HG02642 (cell line): ENCODE measurements at regions not wholly inside any gene's neighbourhood (a gene's known extent, or its start where the extent isn't known, plus 50 kb on each side); places are given as distances from the start of the nearest gene placed in this dataset.

Source experiments
- ATAC-seq: cut with Tn5 transposase; IDR thresholded peaks from one replicate; pipeline ENCODE4 v1.9.1; 2021; ENCODE audit warnings: mild to moderate bottlenecking; ENCODE audit not compliant: unreplicated experiment, poor library complexity

DNA sequence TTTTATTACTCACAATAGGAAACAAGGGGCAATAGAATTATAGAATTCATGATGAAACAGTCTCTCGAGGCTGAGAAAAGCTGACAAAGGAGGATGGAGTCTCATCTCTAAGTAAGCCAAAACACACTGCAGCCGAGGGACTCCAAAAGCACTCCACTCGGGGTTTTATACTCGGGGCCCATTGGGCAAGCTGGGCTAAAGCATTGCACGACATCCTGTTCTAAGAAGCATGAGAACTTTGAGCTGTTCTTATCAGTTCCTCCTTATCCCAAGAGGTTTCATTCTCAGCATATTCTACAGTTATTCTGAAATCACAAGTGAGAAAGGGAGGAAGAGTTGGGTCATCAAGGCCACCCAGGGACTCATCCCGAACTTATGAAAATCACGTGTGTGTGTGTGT is 1475.5 kb downstream of the PCDH18 start:
- ATAC-seq = no peak

DNA sequence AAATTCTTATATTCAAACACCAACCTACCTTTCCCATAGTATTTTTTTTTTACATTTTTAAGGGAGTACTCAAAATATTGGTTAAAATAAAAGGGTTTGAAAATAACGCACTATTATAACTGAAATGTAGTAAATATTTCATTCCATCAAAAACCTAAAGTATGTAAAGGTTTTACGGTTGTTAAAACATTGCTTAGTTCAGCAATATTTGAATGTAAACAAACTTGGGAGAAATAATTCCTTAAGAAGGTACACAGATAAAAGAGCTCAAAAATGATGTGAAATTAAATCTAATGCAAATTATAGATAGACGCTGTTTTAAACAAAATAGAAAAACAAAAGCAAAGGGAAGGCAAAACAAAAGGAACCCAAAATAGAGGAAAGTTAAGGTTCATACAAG is 1476.9 kb downstream of the PCDH18 start:
- ATAC-seq = no peak

DNA sequence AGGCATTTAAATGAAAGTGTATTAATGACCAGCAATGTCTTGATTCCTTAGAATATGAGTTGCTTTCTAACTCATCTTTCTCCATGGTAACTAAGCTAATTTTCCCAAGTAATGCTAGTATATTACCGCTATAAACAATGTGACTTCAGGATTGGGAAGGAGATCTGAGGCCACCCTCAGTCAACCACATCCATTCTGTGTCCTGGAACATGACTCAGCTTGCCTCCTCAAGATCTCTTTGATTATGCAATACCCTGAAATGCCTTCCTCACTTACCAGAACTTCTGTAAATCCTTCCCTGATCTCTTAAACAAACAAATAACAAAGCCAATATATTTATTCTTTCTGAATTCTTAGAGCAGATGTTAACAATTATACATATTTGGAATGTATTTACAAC is 1495.5 kb downstream of the PCDH18 start:
- no peak for ATAC-seq

DNA sequence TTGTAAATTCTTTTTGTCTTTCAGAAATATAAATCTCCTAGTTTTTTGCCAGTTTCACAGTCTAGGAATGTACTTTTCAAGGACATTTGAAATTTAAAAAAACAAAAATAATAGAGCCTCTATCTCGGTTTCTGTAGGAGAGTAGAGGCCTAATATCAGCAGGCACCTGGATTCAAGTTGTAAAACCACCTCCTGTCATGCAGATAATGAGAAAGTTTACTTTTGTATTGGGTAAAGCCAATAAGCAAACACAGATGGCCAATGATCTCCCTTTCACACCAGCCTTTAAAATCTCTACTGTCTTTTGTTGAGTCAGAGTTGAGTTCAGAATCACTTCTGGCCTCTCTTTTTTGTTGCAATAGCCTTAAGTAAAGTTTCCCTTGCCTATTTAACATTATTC is 1499.9 kb downstream of the PCDH18 start:
- no peak for ATAC-seq

DNA sequence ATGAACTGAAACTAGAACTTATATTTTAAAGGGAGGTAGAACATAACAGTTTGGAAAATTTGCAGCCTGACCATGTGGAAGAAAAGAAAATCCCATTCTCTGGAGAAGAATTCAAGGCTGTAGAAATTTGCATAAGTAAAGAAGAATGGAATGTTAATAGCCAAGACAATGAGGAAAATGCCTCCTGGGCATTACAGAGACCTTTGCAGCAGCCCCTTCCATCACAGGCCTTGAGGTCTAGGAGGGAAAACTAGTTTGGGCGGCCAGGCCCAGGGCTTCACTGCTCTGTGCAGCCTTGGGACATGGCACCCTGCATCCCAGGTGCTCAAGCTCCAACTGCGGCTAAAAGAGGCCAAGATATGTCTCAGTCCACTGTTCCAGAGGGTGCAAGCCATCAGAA is 1506.8 kb downstream of the PCDH18 start:
- no peak for ATAC-seq

DNA sequence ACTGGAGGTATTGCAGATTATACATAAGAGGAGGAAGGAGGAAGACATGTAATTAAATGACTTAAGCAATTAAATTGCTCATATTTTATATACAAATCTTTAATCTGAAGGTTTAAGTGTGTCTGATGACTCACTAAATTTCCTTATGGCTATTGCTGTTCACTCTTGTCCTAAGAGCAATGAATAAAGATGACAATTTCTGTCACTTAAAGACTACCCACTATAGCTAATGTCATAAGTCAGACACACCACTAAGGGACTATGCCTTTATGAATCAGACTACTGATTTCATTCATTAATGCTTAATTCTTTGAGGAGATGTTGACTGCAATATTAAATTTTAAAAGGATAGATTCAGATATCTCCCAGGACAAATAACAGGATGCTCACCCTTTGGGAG is 1514.7 kb downstream of the PCDH18 start:
- no peak for ATAC-seq

DNA sequence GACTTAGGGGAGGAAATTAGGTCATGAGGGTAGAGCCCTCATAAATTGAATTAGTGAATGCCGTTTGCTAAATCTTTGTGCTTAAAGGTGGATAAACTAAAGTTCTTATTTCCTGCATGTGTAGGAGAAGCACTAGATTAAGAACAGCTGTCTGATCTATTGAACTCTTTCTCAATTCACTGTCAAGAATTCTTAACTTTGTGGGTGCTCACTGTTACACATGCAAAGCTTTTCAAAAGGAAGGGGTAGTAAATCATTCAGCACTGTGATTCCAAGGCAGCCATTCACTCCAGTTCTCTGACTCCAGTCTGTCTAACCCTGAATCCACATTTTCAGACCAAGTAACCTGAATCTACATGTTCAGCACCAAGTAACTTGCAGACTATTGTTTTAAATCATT is 1520.1 kb downstream of the PCDH18 start:
- ATAC-seq = no peak

DNA sequence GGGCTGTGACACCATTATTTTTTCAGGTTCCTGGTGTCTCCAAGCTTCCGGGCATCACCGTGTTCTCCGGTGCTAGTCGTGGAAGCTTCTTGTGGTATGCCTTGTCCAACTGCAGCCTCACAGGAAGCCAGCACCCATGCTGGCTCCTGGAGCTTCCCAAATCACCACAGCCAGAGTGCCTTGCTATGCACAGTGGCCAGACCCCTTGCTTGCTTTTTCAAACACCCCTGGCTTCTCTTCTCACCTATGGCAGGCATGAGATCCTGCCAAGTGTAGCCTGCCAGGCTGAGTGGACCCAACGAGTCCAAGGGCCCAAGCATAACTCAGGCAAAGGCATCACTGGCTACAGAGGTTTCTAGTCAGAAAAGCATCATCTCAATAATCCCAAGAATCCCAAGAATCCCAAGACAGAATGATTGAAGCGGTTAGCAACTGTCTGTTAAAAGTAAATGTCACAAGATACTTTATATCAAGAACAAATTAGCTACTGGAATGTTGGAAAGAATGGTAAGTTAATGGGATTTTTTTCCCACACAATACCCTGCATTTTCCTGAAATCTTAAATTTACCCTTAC is 1522.9 kb downstream of the PCDH18 start:
- no peak for ATAC-seq

DNA sequence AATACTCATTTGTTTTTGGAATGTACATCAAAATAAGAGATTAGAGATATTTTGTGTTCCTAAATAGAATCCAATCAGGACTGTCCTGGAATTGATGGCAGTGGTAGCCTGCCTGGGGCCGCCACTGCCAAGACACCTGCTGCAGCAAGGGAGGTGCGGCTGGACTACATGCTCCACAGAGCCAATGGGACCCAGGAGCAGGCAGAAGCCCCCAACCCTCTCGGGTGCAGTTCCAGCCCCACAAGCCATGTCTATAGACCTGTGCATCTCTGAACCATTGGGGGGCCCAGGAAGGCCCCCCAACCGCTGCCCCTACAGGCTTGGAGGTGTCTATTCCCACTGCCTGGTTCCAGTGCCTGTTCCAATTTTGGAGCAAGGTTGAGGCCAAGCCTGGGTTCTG is 1524.3 kb downstream of the PCDH18 start:
- ATAC-seq = no peak

DNA sequence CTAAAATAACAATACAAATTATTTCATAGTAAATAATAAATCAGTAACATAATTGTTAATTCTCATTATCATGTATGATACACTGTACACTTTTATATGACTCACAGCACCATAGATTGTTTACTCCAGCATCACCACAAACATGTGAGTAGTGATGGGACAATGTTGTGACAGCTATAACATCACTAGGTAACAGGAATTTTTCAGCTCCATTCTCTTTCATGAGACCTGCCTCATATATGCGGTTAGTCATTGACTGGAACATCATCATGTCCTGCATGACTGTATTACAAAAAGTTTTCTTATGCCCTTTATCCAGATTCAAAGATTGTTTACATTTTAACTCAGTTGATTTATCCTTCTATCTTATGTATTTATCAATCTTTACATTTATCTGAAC is 1530.0 kb downstream of the PCDH18 start:
- no peak for ATAC-seq

DNA sequence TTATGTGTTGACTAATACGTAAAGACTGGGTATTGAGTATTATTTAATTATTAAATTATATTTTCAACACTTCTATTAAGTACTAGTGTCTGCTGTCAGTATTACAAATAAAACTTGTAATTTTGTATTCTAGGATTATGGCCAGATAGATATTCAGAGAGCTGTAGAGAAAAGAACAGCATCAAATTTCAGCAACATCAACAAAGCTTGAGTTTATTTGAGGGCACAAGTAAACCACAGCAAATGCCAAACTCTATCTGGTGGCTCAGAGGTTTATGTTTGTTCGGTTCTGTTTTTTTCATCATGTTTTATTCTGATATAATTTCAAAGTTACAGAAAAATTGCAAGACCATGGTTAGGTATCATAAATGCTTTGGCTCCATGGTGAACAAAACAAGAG is 1530.5 kb downstream of the PCDH18 start:
- no peak for ATAC-seq

DNA sequence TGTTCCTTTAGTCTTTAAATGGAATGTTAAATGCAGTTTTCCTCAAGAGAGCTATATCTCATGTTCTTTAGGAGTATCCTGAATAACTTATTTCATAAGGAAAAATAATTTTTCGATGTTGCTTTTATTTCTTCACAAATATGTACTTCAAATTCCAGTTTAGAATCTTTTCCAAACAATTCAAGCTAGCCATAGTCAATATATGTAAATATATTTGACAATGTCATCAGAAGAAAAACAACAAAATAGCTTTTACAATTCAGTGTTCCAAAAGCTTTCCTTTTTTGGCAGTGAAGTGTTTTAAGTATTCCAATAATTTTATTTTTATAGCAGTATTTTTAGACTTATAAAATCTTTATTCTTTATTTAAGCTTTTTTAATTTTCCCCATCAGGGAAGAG is 1532.0 kb downstream of the PCDH18 start:
- no peak for ATAC-seq

DNA sequence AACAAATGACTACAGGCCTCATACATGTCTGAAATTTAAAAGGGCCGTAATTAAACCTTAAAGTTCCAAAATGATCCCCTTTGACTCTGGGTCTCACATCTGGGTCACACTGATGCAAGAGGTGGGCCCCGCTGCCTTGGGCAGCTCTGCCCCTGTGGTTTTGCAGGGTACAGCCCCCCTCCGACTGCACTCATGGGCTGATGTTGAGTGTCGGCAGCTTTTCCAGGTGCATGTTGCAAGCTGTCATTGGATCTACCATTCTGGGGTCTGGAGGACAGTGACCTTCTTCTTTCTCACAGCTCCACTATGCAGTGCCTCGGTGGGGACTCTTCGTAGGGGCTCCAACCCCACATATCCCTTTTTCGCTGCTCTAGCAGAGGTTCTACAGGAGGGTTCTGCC is 1537.9 kb downstream of the PCDH18 start:
- ATAC-seq = no peak

DNA sequence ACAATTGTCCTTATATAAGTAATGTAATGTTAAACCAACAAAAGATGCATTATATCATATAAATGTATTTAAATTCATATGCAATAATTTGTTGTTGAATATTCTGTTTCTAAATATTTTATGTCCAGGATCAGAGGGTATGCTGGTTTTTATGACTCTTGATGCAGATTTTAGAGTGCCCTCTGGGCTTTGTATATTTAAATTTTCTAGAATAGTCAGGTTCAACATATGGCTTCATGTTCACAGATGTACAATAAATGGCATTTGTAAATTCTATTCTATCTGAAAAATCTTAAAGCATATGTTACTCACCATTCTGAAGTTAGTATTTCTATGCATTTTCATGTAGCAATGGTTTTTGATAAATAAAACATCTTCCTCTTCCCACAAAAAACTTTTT is 1555.4 kb downstream of the PCDH18 start:
- ATAC-seq = no peak

DNA sequence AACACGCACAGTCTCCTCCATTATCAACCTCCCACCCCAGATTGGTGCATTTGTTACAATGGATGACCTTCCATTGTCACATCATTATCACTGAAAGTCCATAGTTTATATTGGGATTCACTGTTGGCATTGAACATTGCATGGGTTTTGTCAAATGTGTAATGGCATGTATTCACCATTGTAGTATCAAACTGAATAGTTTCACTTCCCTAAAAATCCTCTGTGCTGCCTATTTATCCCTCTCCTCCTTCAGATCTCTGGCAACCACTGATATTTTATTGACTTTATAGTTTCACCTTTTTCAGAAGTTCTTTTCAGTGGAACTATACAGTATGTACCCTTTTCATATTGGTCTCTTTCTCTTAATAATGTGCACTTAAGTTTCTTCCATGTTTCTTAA is 1565.4 kb downstream of the PCDH18 start:
- no peak for ATAC-seq

DNA sequence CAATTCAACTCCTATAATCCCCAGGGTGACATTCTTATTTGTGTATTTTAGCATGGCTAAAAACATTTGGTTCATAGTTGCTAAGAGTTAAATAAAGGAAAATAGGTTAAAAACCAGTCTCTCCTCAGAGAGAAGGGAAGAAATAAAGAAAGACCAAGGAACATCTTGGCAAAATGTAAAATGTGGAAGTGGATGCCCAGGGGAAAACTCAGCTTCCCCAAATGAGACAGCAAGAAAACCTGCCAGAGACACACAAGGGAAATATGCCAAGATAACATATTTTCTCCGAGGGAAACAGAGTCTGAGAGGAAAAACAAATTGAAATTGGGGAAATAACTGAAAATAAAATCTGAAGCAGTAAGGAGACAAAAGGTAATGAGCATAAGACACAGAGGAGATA is 1569.3 kb downstream of the PCDH18 start:
- no peak for ATAC-seq

DNA sequence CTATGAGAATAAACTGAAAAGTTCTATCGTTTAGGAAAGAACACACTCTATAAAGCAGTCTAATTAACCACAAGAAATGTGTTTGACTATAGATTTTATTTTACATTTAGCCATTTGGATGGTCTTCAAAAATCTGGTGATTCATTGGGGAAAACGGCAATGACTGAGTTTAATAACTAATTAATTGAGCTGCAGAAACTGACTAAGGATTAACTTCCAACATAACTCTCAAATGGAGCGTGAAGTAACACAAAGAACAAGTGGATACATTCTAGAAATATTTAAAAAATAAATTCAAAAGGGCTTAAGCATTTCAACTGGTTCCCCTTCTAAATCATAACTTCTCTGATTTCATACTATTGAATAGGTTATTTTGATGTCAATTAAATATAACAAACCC is 1582.4 kb downstream of the PCDH18 start:
- no peak for ATAC-seq

DNA sequence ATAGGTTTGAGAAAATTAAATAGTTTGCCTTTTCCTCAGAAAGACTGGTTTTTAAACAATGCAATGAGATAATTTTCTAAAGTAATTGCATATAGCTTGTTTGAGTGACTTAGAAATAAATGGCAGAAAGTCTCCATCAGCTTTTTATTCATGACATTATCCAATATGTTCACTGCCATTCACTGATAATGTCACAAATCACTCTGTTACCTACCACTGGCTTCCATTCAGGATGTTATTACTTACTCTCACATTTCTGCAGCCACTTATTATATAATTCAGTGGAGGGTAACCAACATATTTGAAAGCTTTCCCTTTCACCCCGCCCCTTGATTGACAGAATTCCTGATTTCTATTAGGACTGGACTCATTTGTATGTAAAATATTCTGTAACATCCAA is 1583.5 kb downstream of the PCDH18 start:
- no peak for ATAC-seq

DNA sequence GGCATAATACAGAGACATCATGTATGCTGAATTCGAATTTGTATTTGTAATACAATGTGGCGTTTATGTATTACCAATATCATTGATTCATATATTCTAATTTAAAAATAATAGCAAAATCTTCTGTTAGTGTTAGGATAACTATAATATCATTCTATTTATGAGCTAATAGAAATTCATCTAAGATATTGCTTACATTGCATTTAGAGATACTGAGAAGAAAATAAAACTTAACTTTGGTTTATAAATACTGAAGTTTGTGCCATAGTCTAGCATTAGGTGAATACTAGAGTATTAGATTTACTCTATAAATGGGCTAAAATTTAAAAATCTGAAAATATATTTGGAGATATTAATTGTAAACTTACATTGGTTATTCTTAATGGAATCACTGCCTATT is 1590.6 kb downstream of the PCDH18 start:
- no peak for ATAC-seq

DNA sequence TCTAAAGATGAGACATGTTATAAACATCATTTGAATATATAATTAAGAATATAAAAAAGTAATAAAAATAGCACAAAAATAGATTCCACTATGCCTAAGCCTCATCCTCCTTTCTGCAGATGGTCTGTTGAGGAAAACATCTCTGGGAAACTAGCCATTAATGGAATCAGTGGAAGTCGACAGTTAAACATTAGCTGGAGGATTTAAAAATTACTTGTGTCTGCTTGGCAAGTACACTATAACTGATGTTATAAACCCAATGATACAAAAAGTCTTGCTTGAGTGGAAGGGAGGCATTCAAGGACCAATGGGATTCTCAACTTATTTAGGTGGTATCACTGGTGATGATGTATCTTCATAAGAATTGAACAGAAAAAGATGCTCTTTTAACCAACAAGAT is 1598.3 kb downstream of the PCDH18 start:
- ATAC-seq = no peak

DNA sequence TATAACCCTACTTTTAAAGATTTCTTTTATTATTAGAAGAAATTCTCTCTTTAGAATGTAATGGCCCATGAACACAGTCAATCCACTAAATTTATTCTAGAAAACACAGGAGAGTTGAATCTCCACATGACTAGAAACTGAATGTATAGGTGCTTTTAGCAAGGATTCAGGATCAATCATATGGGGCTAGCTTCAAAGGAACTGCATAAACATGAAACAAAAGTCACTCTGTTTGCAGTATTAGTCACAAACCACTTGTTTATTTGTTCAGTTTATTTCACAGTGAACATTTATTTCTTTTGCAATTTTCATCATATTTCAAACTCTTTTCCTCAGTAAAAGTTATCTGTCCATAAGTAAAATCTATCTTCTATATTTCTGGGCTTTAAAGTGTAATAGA is 1604.6 kb downstream of the PCDH18 start:
- ATAC-seq = no peak

DNA sequence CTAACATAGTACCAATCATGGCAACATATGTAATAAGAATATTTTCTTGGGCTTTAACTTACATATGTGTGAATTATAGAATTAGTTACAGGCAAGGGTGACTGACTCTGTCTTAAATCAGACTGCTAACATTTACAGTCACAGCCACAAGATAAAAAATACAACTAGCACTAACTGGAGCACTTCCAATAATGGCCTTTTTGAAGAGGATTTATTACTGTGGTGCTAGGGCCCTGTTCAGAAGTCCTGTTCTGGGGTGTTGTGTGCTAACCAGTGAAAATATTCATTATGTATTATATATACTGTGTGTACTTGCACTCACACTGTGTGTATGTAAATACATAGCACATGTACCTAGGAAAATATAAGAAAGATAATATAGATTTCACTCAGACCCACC is 1611.2 kb downstream of the PCDH18 start:
- no peak for ATAC-seq

DNA sequence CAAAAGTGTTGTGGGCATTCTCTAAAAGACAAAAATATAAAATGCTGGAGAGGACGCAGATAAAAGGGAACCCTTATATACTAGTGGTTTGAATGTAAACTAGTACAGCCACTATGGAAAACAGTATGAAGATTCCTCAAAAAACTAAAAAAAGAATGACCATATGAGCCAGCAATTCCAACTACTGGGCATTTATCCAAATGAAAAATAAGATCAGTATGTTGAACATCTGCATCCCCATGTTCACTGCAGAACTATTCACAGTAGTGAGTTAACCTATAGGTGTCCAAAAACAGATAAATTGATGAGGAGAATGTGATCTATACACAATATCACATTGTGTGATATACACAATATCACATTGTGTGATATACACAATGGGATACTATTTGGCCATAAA is 1615.3 kb downstream of the PCDH18 start:
- no peak for ATAC-seq
